IMR-90 (cell line): ENCODE measurements at regions not wholly inside any gene's neighbourhood (a gene's known extent, or its start where the extent isn't known, plus 50 kb on each side); places are given as distances from the start of the nearest gene placed in this dataset.

ENCODE experiments used
- ATAC-seq: fragments of 200-7000 bp; cut with Tn5 transposase; 2 replicates; pipeline ENCODE4 v1.9.1; 2020; ENCODE audit warnings: low read depth, mild to moderate bottlenecking, moderate library complexity
- BruUV-seq: library from RNA; stranded (reverse); fragments of 400-500 nt; replicated peaks from 2 replicates; lab custom pipeline; 2021; lab: Mats Ljungman, UMichigan
- CTCF ChIA-PET: fragments of 300-600 bp; formaldehyde crosslinking; extraction: SDS; loops from one replicate; lab custom pipeline; 2021; ENCODE audit warnings: antibody characterized with exemption; lab: Yijun Ruan, JAX
- POLR2A ChIA-PET: fragments of 300-600 bp; sonication (Branson Sonifier 250); formaldehyde crosslinking; loops from one replicate; lab custom pipeline; 2022; ENCODE audit warnings: antibody characterized with exemption; ENCODE audit not compliant: unreplicated experiment; lab: Charles Lee
- DNase-seq: peaks from one replicate; pipeline ENCODE4 v3.0.0; 2013
- H2AFZ ChIP-seq: replicated peaks from 2 replicates; pipeline ENCODE3; 2013; ENCODE audit warnings: low read length, mild to moderate bottlenecking; ENCODE audit not compliant: poor library complexity
- H2AK5ac ChIP-seq: 2 replicates; pipeline ENCODE4 v1.6.1; 2013; ENCODE audit warnings: low read depth, low read length, inconsistent platforms
- H2AK9ac ChIP-seq: replicated peaks from 2 replicates; pipeline ENCODE3; 2013; ENCODE audit warnings: mild to moderate bottlenecking, low read depth, low read length, moderate library complexity; ENCODE audit not compliant: poor library complexity
- H2BK120ac ChIP-seq: 2 replicates; pipeline ENCODE4 v1.6.1; 2013; ENCODE audit warnings: low read depth, low read length, inconsistent platforms
- H2BK15ac ChIP-seq: 3 replicates; pipeline ENCODE4 v1.6.1; 2013; ENCODE audit warnings: low read depth, low read length, inconsistent platforms
- H2BK20ac ChIP-seq: 2 replicates; pipeline ENCODE4 v1.6.1; 2013; ENCODE audit warnings: low read depth, mild to moderate bottlenecking, inconsistent platforms, low read length, moderate library complexity
- H2BK5ac ChIP-seq: 2 replicates; pipeline ENCODE4 v1.6.1; 2013; ENCODE audit warnings: mild to moderate bottlenecking, low read depth, low read length, inconsistent platforms; ENCODE audit not compliant: poor library complexity, severe bottlenecking
- H3K14ac ChIP-seq: replicated peaks from 2 replicates; pipeline ENCODE4 v1.6.1; 2013; ENCODE audit warnings: low read depth, low read length, inconsistent platforms
- H3K18ac ChIP-seq: 2 replicates; pipeline ENCODE4 v1.6.1; 2013; ENCODE audit warnings: low read depth, low read length, control low read depth
- H3K23ac ChIP-seq: 2 replicates; pipeline ENCODE4 v1.6.1; 2013; ENCODE audit warnings: low read depth, low read length, inconsistent platforms
- H3K27ac ChIP-seq: 2 replicates; pipeline ENCODE4 v1.5.1; 2013; ENCODE audit warnings: mild to moderate bottlenecking, control low read depth, low read length; ENCODE audit not compliant: insufficient read depth
- H3K27me3 ChIP-seq: 2 replicates; pipeline ENCODE4 v1.6.1; 2013; ENCODE audit warnings: low read length; ENCODE audit not compliant: control insufficient read depth, insufficient read depth
- H3K36me3 ChIP-seq: 2 replicates; pipeline ENCODE4 v1.6.1; 2013; ENCODE audit warnings: low read length, mixed read lengths; ENCODE audit not compliant: control insufficient read depth, insufficient read depth
- H3K4ac ChIP-seq: 2 replicates; pipeline ENCODE4 v1.6.1; 2013; ENCODE audit warnings: low read depth, low read length, inconsistent platforms
- H3K4me1 ChIP-seq: 2 replicates; pipeline ENCODE4 v1.6.1; 2013; ENCODE audit warnings: low read length, mixed read lengths; ENCODE audit not compliant: control insufficient read depth, insufficient read depth
- H3K4me2 ChIP-seq: 2 replicates; pipeline ENCODE4 v1.6.1; 2013; ENCODE audit warnings: low read depth, mild to moderate bottlenecking, control low read depth, low read length, moderate library complexity
- H3K4me3 ChIP-seq: 2 replicates; pipeline ENCODE4 v1.5.1; 2013; ENCODE audit warnings: low read depth, mild to moderate bottlenecking, control low read depth, low read length, moderate library complexity; ENCODE audit not compliant: insufficient read depth
- H3K56ac ChIP-seq: 2 replicates; pipeline ENCODE4 v1.6.1; 2013; ENCODE audit warnings: low read length, inconsistent platforms; ENCODE audit not compliant: insufficient read depth; ENCODE audit errors: extremely low read depth
- H3K79me1 ChIP-seq, 2 experiments: 2 replicates each; pipeline ENCODE4 v1.6.1; 2013; ENCODE audit warnings: low read length in 2 of 2, inconsistent platforms in 1 of 2, low read depth in 1 of 2
- H3K9ac ChIP-seq: 2 replicates; pipeline ENCODE4 v1.6.1; 2013; ENCODE audit warnings: low read depth, low read length, control low read depth
- H3K9me1 ChIP-seq: 2 replicates; pipeline ENCODE4 v1.6.1; 2013; ENCODE audit warnings: low read length, inconsistent platforms; ENCODE audit not compliant: insufficient read depth
- H3K9me3 ChIP-seq: 2 replicates; pipeline ENCODE4 v1.6.1; 2013; ENCODE audit warnings: low read length; ENCODE audit not compliant: control insufficient read depth, insufficient read depth
- H4K20me1 ChIP-seq: 2 replicates; pipeline ENCODE4 v1.6.1; 2013; ENCODE audit warnings: low read length, inconsistent platforms; ENCODE audit not compliant: insufficient read depth
- H4K5ac ChIP-seq: 2 replicates; pipeline ENCODE4 v1.6.1; 2013; ENCODE audit warnings: mild to moderate bottlenecking, low read depth, low read length, control low read depth
- H4K8ac ChIP-seq, 2 experiments: 2 replicates each; pipeline ENCODE4 v1.6.1; 2013; ENCODE audit warnings: low read depth in 2 of 2, low read length in 2 of 2, control low read depth in 1 of 2, inconsistent platforms in 1 of 2
- H4K91ac ChIP-seq: 2 replicates; pipeline ENCODE4 v1.6.1; 2013; ENCODE audit warnings: low read depth, low read length, inconsistent platforms; ENCODE audit not compliant: insufficient read depth
- BHLHE40 ChIP-seq: fragments of 150-350 bp; IDR thresholded peaks from 2 replicates; pipeline ENCODE4 v1.6.1; 2016; ENCODE audit warnings: mild to moderate bottlenecking, low read depth, low read length
- CEBPB ChIP-seq: IDR thresholded peaks from 2 replicates; pipeline ENCODE4 v1.6.1; 2012; ENCODE audit warnings: low read depth, low read length, improper control_type of control experiment
- CHD1 ChIP-seq: IDR thresholded peaks from 2 replicates; pipeline ENCODE4 v1.6.1; 2012; ENCODE audit warnings: low read depth, low read length, improper control_type of control experiment
- FOS ChIP-seq: fragments of 150-350 bp; IDR thresholded peaks from 2 replicates; pipeline ENCODE4 v1.6.1; 2016; ENCODE audit warnings: low read depth, low read length
- MAFK ChIP-seq: IDR thresholded peaks from 2 replicates; pipeline ENCODE4 v1.6.1; 2012; ENCODE audit warnings: low read depth, low read length, improper control_type of control experiment
- MAZ ChIP-seq: IDR thresholded peaks from 2 replicates; pipeline ENCODE4 v1.6.1; 2012; ENCODE audit warnings: low read depth, mild to moderate bottlenecking, low read length, improper control_type of control experiment, moderate library complexity, borderline replicate concordance
- MXI1 ChIP-seq: IDR thresholded peaks from 2 replicates; pipeline ENCODE4 v1.6.1; 2012; ENCODE audit warnings: low read depth, mild to moderate bottlenecking, low read length, moderate library complexity, borderline replicate concordance
- NFE2L2 ChIP-seq: fragments of 150-350 bp; IDR thresholded peaks from 2 replicates; pipeline ENCODE4 v1.6.1; 2016; ENCODE audit warnings: low read depth, mild to moderate bottlenecking, low read length
- POLR2A ChIP-seq: IDR thresholded peaks from 2 replicates; pipeline ENCODE4 v1.6.1; 2012; ENCODE audit warnings: mild to moderate bottlenecking, low read depth, low read length
- RAD21 ChIP-seq: IDR thresholded peaks from 2 replicates; pipeline ENCODE4 v1.6.1; 2012; ENCODE audit warnings: low read length, improper control_type of control experiment
- RCOR1 ChIP-seq: IDR thresholded peaks from 2 replicates; pipeline ENCODE4 v1.6.1; 2012; ENCODE audit warnings: mild to moderate bottlenecking, low read length, improper control_type of control experiment; ENCODE audit not compliant: insufficient replicate concordance
- RFX5 ChIP-seq: IDR thresholded peaks from 2 replicates; pipeline ENCODE4 v1.8.0; 2012; ENCODE audit warnings: low read depth, mild to moderate bottlenecking, low read length, moderate library complexity
- SMC3 ChIP-seq: fragments of 150-350 bp; IDR thresholded peaks from 2 replicates; pipeline ENCODE4 v1.6.1; 2016; ENCODE audit warnings: low read depth, mild to moderate bottlenecking, antibody characterized with exemption, low read length, moderate library complexity
- WGBS, 2 experiments: methylation state at CpG; one replicate each; pipeline versions ENCODE4 v1.1.5 to v1.1.7; 2013; ENCODE audit warnings: missing lambda C conversion rate in 2 of 2; ENCODE audit not compliant: insufficient read length in 1 of 2; ENCODE audit errors: extremely low coverage in 2 of 2; 5-methylcytosine and 5-hydroxymethylcytosine counted together
- dilution Hi-C: fragments of 300-500 bp; cut with HindIII; formaldehyde crosslinking; loops from one replicate; pipeline ENCODE4 v1.14.3; 2018; ENCODE audit warnings: low sequenced_read_pairs; ENCODE audit not compliant: unreplicated experiment
- in situ Hi-C: fragments of 300-500 bp; cut with MboI; formaldehyde crosslinking; loops from 3 replicates; pipeline ENCODE4 v1.14.3; 2019; ENCODE audit warnings: low sequenced_read_pairs, inconsistent platforms, mixed read lengths
- intact Hi-C: fragments of 100-400 bp; cut with micrococcal nuclease; formaldehyde crosslinking; loops from 2 replicates; pipeline ENCODE4 v1.10.0; 2022
- TF ChIP-seq, protein P1 (sequence below): fragments of 150-350 bp; IDR thresholded peaks from 2 replicates; pipeline ENCODE4 v1.6.1; 2016; ENCODE audit warnings: low read depth, mild to moderate bottlenecking, low read length, moderate library complexity, borderline replicate concordance
- TF ChIP-seq, protein P2 (sequence below): fragments of 150-350 bp; IDR thresholded peaks from 2 replicates; pipeline ENCODE4 v1.6.1; 2017; ENCODE audit warnings: mild to moderate bottlenecking, antibody characterized with exemption, low read length, low read depth
- TF ChIP-seq, protein P3 (sequence below): conservative IDR thresholded peaks from 2 replicates; pipeline ENCODE4 v1.5.1; 2012; ENCODE audit warnings: mild to moderate bottlenecking, low read depth, low read length, improper control_type of control experiment

DNA sequence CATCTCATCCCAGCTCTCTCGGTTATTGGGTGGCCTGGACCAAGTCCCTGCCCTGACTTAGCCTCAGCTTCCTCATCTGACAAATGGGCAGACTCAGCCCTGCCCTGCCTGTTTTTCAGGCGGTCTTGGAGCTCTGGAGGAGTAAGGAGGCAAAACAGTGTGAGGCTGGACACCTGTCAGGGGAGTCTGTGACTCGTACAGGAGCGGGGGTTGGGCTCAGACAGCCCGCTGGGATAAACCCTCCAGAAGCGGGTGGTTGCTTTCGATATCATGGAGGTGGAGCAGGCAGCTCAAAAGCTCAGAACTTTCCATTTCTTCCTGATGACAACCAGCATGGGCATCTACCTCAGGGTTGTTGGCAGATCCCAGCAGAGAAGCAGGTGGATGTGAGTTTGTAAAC is 72.9 kb upstream of the GGTA1 start:
- in situ Hi-C loops (no loop called here), intact Hi-C loops (no loop called here), dilution Hi-C loops (no loop called here)
- 50% methylated on average over 2 of the region's 7 CpGs; no CpG with 5 or more reads in 1 of the 2 experiments for WGBS, 2 experiments
- no peaks in the 10 kb centered on the region; the same call in 1 of the 2 replicates for H4K20me1 ChIP-seq
- ChIA-PET CTCF (no interaction called here), POLR2A (no interaction called here)
- no peak overlapping the region for H2BK15ac ChIP-seq
- no TSS peak for BruUV-seq
- no peaks in the 10 kb centered on the region for H3K36me3 ChIP-seq
- H2BK120ac ChIP-seq: no peak overlapping the region
- peaks cover 18% of the 10 kb centered on the region for H3K4me1 ChIP-seq
- H3K9me3 ChIP-seq: no peaks in the 10 kb centered on the region
- no peaks in the 10 kb centered on the region for H3K27me3 ChIP-seq
- H4K5ac ChIP-seq: no peak overlapping the region
- H2BK20ac ChIP-seq: no peak overlapping the region
- H3K9me1 ChIP-seq: peaks cover 9% of the 10 kb centered on the region
- no peak overlapping the region for H3K9ac ChIP-seq
- DNase-seq (no peak), ATAC-seq (no peak)
- no peak overlapping the region for H3K4me2 ChIP-seq
- no peak overlapping the region for H4K8ac ChIP-seq
- no peak for TF ChIP-seq NFE2L2
- TF ChIP-seq BHLHE40: no peak
- TF ChIP-seq RCOR1: no peak
- no peak for TF ChIP-seq MXI1
- no peak for TF ChIP-seq MAFK
- no peak for TF ChIP-seq RAD21
- TF ChIP-seq, protein P1, sequence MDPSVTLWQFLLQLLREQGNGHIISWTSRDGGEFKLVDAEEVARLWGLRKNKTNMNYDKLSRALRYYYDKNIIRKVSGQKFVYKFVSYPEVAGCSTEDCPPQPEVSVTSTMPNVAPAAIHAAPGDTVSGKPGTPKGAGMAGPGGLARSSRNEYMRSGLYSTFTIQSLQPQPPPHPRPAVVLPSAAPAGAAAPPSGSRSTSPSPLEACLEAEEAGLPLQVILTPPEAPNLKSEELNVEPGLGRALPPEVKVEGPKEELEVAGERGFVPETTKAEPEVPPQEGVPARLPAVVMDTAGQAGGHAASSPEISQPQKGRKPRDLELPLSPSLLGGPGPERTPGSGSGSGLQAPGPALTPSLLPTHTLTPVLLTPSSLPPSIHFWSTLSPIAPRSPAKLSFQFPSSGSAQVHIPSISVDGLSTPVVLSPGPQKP: no peak
- TF ChIP-seq CHD1: no peak
- no peak for TF ChIP-seq SMC3
- no peak for TF ChIP-seq FOS
- TF ChIP-seq, protein P2, sequence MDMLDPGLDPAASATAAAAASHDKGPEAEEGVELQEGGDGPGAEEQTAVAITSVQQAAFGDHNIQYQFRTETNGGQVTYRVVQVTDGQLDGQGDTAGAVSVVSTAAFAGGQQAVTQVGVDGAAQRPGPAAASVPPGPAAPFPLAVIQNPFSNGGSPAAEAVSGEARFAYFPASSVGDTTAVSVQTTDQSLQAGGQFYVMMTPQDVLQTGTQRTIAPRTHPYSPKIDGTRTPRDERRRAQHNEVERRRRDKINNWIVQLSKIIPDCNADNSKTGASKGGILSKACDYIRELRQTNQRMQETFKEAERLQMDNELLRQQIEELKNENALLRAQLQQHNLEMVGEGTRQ: no peak
- TF ChIP-seq RFX5: no peak
- no peak for TF ChIP-seq MAZ
- TF ChIP-seq, protein P3, sequence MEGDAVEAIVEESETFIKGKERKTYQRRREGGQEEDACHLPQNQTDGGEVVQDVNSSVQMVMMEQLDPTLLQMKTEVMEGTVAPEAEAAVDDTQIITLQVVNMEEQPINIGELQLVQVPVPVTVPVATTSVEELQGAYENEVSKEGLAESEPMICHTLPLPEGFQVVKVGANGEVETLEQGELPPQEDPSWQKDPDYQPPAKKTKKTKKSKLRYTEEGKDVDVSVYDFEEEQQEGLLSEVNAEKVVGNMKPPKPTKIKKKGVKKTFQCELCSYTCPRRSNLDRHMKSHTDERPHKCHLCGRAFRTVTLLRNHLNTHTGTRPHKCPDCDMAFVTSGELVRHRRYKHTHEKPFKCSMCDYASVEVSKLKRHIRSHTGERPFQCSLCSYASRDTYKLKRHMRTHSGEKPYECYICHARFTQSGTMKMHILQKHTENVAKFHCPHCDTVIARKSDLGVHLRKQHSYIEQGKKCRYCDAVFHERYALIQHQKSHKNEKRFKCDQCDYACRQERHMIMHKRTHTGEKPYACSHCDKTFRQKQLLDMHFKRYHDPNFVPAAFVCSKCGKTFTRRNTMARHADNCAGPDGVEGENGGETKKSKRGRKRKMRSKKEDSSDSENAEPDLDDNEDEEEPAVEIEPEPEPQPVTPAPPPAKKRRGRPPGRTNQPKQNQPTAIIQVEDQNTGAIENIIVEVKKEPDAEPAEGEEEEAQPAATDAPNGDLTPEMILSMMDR: no peak
- TF ChIP-seq CEBPB: no peak
- no peak for TF ChIP-seq POLR2A
- H3K79me1 ChIP-seq: peaks cover 0 to 18% of the 10 kb centered on the region in 2 experiments; a peak in 3 of 4 replicates
- no peak overlapping the region for H2AK9ac ChIP-seq
- no peak overlapping the region for H2AFZ ChIP-seq
- no peak overlapping the region for H3K14ac ChIP-seq
- H4K91ac ChIP-seq: no peak overlapping the region
- no peak overlapping the region for H3K27ac ChIP-seq
- H3K23ac ChIP-seq: no peak overlapping the region
- no peak overlapping the region for H2BK5ac ChIP-seq
- H3K56ac ChIP-seq: no peak overlapping the region
- no peak overlapping the region for H3K18ac ChIP-seq
- no peak overlapping the region for H3K4me3 ChIP-seq
- no peak overlapping the region for H2AK5ac ChIP-seq
- H3K4ac ChIP-seq: no peak overlapping the region
